ENCODE measurements at regions not wholly inside any gene's neighbourhood (a gene's known extent, or its start where the extent isn't known, plus 50 kb on each side); places are given as distances from the start of the nearest gene placed in this dataset.

GRCh38 chr20:58020656-58021454, 207.6 kb downstream of the ANKRD60 start:
- H3K27me3 ChIP-seq = no peaks in the 10 kb centered on the region
- intact Hi-C loops (cut with DNase I; ENCODE audit: low total_unique reads) = no loop called here
- H3K9me3 ChIP-seq = no peaks in the 10 kb centered on the region
- H3K4me3 ChIP-seq = no peak overlapping the region
- TF ChIP-seq POLR2AphosphoS5 (IDR thresholded peaks at IDR 0.05) (no peak), POLR2A (IDR thresholded peaks at IDR 0.05) (no peak), CTCF (IDR thresholded peaks at IDR 0.05) (no peak)
- H3K4me1 ChIP-seq = peaks cover 11 to 15% of the 10 kb centered on the region in 2 donors
- H3K27ac ChIP-seq = peak overlapping the region; percentile 4 to 41
- H3K36me3 ChIP-seq = no peaks in the 10 kb centered on the region
- DNase-seq (ENCODE audit: low spot score in 2 of 2) = peak in 1 of 2 donors; percentile 18

- no peaks in the 10 kb centered on the region for H3K27me3 ChIP-seq
- no peaks in the 10 kb centered on the region for H3K36me3 ChIP-seq
- DNase-seq (ENCODE audit: low spot score in 2 of 2) = peak in 1 of 2 donors; percentile 18
- no peak overlapping the region for H3K4me3 ChIP-seq
- intact Hi-C loops (cut with DNase I; ENCODE audit: low total_unique reads) = no loop called here
- TF ChIP-seq POLR2AphosphoS5 (IDR thresholded peaks at IDR 0.05) (no peak), POLR2A (IDR thresholded peaks at IDR 0.05) (no peak), CTCF (IDR thresholded peaks at IDR 0.05) (no peak)
- H3K9me3 ChIP-seq = no peaks in the 10 kb centered on the region
- peaks cover 11 to 15% of the 10 kb centered on the region in 2 donors for H3K4me1 ChIP-seq
- H3K27ac ChIP-seq = peak overlapping the region; percentile 41 to 88
Measured at GRCh38 chr20:58019850-58020625, 208.4 kb downstream of the ANKRD60 start.

GRCh38 chr20:58019027-58019849, 209.2 kb downstream of the ANKRD60 start:
- no peak overlapping the region for H3K4me3 ChIP-seq
- H3K36me3 ChIP-seq = no peaks in the 10 kb centered on the region
- peak overlapping the region; percentile 41 to 88 for H3K27ac ChIP-seq
- intact Hi-C loops (cut with DNase I; ENCODE audit: low total_unique reads) = no loop called here
- TF ChIP-seq POLR2AphosphoS5 (IDR thresholded peaks at IDR 0.05) (no peak), CTCF (IDR thresholded peaks at IDR 0.05) (no peak), POLR2A (IDR thresholded peaks at IDR 0.05) (no peak)
- DNase-seq (ENCODE audit: low spot score in 2 of 2) = peak in 1 of 2 donors; percentile 17
- no peaks in the 10 kb centered on the region for H3K27me3 ChIP-seq
- no peaks in the 10 kb centered on the region for H3K9me3 ChIP-seq
- peaks cover 11 to 15% of the 10 kb centered on the region in 2 donors for H3K4me1 ChIP-seq

GRCh38 chr20:58018590-58018989, 209.9 kb downstream of the ANKRD60 start:
- intact Hi-C loops (cut with DNase I; ENCODE audit: low total_unique reads) = no loop called here
- Histone ChIP-seq H3K9me3 (no peaks in the 10 kb centered on the region), H3K4me3 (no peak overlapping the region), H3K4me1 (peaks cover 11 to 15% of the 10 kb centered on the region in 2 donors), H3K27ac (peak overlapping the region in 1 of 2 donors; percentile 88), H3K27me3 (no peaks in the 10 kb centered on the region), H3K36me3 (no peaks in the 10 kb centered on the region)
- no peak for TF ChIP-seq CTCF (IDR thresholded peaks at IDR 0.05)
- TF ChIP-seq POLR2AphosphoS5 (IDR thresholded peaks at IDR 0.05) = no peak
- TF ChIP-seq POLR2A (IDR thresholded peaks at IDR 0.05) = no peak
- DNase-seq (ENCODE audit: low spot score in 2 of 2) = no peak

All from breast epithelium (tissue), 4 donors.